ENCODE measurements at regions not wholly inside any gene's neighbourhood (a gene's known extent, or its start where the extent isn't known, plus 50 kb on each side); places are given as distances from the start of the nearest gene placed in this dataset.

- TF ChIP-seq, protein P1, sequence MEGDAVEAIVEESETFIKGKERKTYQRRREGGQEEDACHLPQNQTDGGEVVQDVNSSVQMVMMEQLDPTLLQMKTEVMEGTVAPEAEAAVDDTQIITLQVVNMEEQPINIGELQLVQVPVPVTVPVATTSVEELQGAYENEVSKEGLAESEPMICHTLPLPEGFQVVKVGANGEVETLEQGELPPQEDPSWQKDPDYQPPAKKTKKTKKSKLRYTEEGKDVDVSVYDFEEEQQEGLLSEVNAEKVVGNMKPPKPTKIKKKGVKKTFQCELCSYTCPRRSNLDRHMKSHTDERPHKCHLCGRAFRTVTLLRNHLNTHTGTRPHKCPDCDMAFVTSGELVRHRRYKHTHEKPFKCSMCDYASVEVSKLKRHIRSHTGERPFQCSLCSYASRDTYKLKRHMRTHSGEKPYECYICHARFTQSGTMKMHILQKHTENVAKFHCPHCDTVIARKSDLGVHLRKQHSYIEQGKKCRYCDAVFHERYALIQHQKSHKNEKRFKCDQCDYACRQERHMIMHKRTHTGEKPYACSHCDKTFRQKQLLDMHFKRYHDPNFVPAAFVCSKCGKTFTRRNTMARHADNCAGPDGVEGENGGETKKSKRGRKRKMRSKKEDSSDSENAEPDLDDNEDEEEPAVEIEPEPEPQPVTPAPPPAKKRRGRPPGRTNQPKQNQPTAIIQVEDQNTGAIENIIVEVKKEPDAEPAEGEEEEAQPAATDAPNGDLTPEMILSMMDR (IDR thresholded peaks at IDR 0.05): no peak
- no peak for TF ChIP-seq POLR2A (IDR thresholded peaks at IDR 0.05)
These were observed 453.6 kb downstream of the LTN1 start for GRCh38 chr21:28538987-28539622.

Measured in uterus (tissue), 2 donors.